Sigmoid colon (tissue), 6 donors: ENCODE measurements at regions not wholly inside any gene's neighbourhood (a gene's known extent, or its start where the extent isn't known, plus 50 kb on each side); places are given as distances from the start of the nearest gene placed in this dataset.

Source experiments
- DNase-seq: peaks from one replicate; pipeline ENCODE4 v3.0.0-alpha.2; 2019
- H3K27ac ChIP-seq, 4 donors: fragments of 200-600 bp; sonication (generic); one replicate each; pipeline ENCODE4 v1.5.1; 2016 to 2019; ENCODE audit warnings: mild to moderate bottlenecking in 1 of 4
- H3K27me3 ChIP-seq, 3 donors: fragments of 200-600 bp; sonication (generic); one replicate each; pipeline ENCODE4 v1.5.1; 2019; ENCODE audit warnings: mild to moderate bottlenecking in 1 of 3
- H3K36me3 ChIP-seq, 4 donors: fragments of 200-600 bp; sonication (generic); one replicate each; pipeline ENCODE4 v1.5.1; 2016 to 2019
- H3K4me1 ChIP-seq, 4 donors: fragments of 200-600 bp; sonication (generic); one replicate each; pipeline ENCODE4 v1.5.1; 2017 to 2019
- H3K4me3 ChIP-seq, 4 donors: fragments of 200-600 bp; sonication (generic); one replicate each; pipeline ENCODE4 v1.5.1; 2017 to 2019; ENCODE audit warnings: mild to moderate bottlenecking in 2 of 4, moderate library complexity in 1 of 4
- H3K9me3 ChIP-seq, 4 donors: fragments of 200-600 bp in 3 of 4; sonication (generic) in 3 of 4; one replicate each; pipeline versions ENCODE4 v1.5.1 to v1.6.1; 2013 to 2019
- CTCF ChIP-seq, 4 experiments: fragments of 450-650 bp in 3 of 4; fragments of 200-600 bp in 1 of 4; IDR thresholded peaks; one replicate each; pipeline ENCODE4 v1.5.1; 2016 to 2019; ENCODE audit warnings: antibody characterized with exemption in 4 of 4, mild to moderate bottlenecking in 3 of 4, moderate library complexity in 2 of 4
- EP300 ChIP-seq, 4 donors: sonication (generic); formaldehyde crosslinking; IDR thresholded peaks; one replicate each; pipeline ENCODE4 v1.6.1; 2017; ENCODE audit warnings: antibody characterized with exemption in 4 of 4
- POLR2A ChIP-seq, 2 donors: fragments of 450-650 bp; IDR thresholded peaks; one replicate each; pipeline ENCODE4 v1.6.1; 2016; ENCODE audit warnings: antibody characterized with exemption in 2 of 2, mild to moderate bottlenecking in 2 of 2, moderate library complexity in 2 of 2
- POLR2AphosphoS5 ChIP-seq, 4 donors: sonication (generic); formaldehyde crosslinking; IDR thresholded peaks; one replicate each; pipeline ENCODE4 v1.6.1; 2017; ENCODE audit warnings: antibody characterized with exemption in 4 of 4
- WGBS, 2 donors: extraction: QIAGEN DNeasy Blood & Tissue Kit; methylation state at CpG; one replicate each; pipeline ENCODE4 v1.1.7; 2013; 5-methylcytosine and 5-hydroxymethylcytosine counted together
- intact Hi-C: fragments of 100-400 bp; cut with DNase I; formaldehyde crosslinking; loops from one replicate; pipeline ENCODE4 v1.15.1; 2023
- donor health status: healthy with polysubstance abuse.
- donor health status: healthy.

- Histone ChIP-seq H3K4me1 (no peaks in the 10 kb centered on the region), H3K36me3 (no peaks in the 10 kb centered on the region), H3K27ac (no peak overlapping the region), H3K9me3 (no peaks in the 10 kb centered on the region), H3K27me3 (peaks cover 0 to 15% (median 0%) of the 10 kb centered on the region in 3 donors), H3K4me3 (no peak overlapping the region)
- TF ChIP-seq CTCF (IDR thresholded peaks at IDR 0.05) (no peak), POLR2A (IDR thresholded peaks at IDR 0.05) (no peak), EP300 (IDR thresholded peaks at IDR 0.05) (no peak), POLR2AphosphoS5 (IDR thresholded peaks at IDR 0.05) (no peak)
- intact Hi-C loops, result no loop called here
- WGBS, 2 donors, result 91% methylated on average over 7 of the region's 7 CpGs
- no peak for DNase-seq
Observed at GRCh38 chr21:38036016-38036415, 119.8 kb upstream of the KCNJ6 start.

- H3K9me3 ChIP-seq, result no peaks in the 10 kb centered on the region
- no peak overlapping the region for H3K4me3 ChIP-seq
- 39 to 54% methylated on average over 3 of the region's 3 CpGs for WGBS, 2 donors
- TF ChIP-seq CTCF (IDR thresholded peaks at IDR 0.05), result no peak
- TF ChIP-seq EP300 (IDR thresholded peaks at IDR 0.05), result no peak
- no peak for TF ChIP-seq POLR2AphosphoS5 (IDR thresholded peaks at IDR 0.05)
- TF ChIP-seq POLR2A (IDR thresholded peaks at IDR 0.05), result no peak
- H3K27me3 ChIP-seq, result peaks cover 0 to 15% (median 0%) of the 10 kb centered on the region in 3 donors
- no peaks in the 10 kb centered on the region for H3K4me1 ChIP-seq
- no peak for DNase-seq
- H3K36me3 ChIP-seq, result no peaks in the 10 kb centered on the region
- intact Hi-C loops, result no loop called here
- H3K27ac ChIP-seq, result no peak overlapping the region
Observed at GRCh38 chr21:38037416-38037815, 121.2 kb upstream of the KCNJ6 start.

- Histone ChIP-seq H3K27me3 (peaks cover 0 to 8% (median 0%) of the 10 kb centered on the region in 3 donors), H3K4me3 (no peak overlapping the region), H3K4me1 (no peaks in the 10 kb centered on the region), H3K36me3 (no peaks in the 10 kb centered on the region), H3K27ac (no peak overlapping the region), H3K9me3 (no peaks in the 10 kb centered on the region)
- intact Hi-C loops, result no loop called here
- 57 to 74% methylated on average over 6 of the region's 6 CpGs for WGBS, 2 donors
- DNase-seq, result no peak
- TF ChIP-seq POLR2AphosphoS5 (IDR thresholded peaks at IDR 0.05), result no peak
- TF ChIP-seq POLR2A (IDR thresholded peaks at IDR 0.05), result no peak
- no peak for TF ChIP-seq EP300 (IDR thresholded peaks at IDR 0.05)
- TF ChIP-seq CTCF (IDR thresholded peaks at IDR 0.05), result no peak
Observed at GRCh38 chr21:38039369-38039768, 123.1 kb upstream of the KCNJ6 start.

GRCh38 chr21:38039841-38040240 lies 123.6 kb upstream of the KCNJ6 start:
- H3K4me1 ChIP-seq, result no peaks in the 10 kb centered on the region
- peaks cover 0 to 4% (median 0%) of the 10 kb centered on the region in 3 donors for H3K27me3 ChIP-seq
- H3K4me3 ChIP-seq, result no peak overlapping the region
- no peaks in the 10 kb centered on the region for H3K9me3 ChIP-seq
- H3K27ac ChIP-seq, result no peak overlapping the region
- no peak for DNase-seq
- intact Hi-C loops, result no loop called here
- no peak for TF ChIP-seq POLR2AphosphoS5 (IDR thresholded peaks at IDR 0.05)
- TF ChIP-seq EP300 (IDR thresholded peaks at IDR 0.05), result no peak
- TF ChIP-seq POLR2A (IDR thresholded peaks at IDR 0.05), result no peak
- TF ChIP-seq CTCF (IDR thresholded peaks at IDR 0.05), result no peak
- H3K36me3 ChIP-seq, result no peaks in the 10 kb centered on the region

GRCh38 chr21:38041493-38041892 lies 125.2 kb upstream of the KCNJ6 start:
- no peak for DNase-seq
- TF ChIP-seq POLR2A (IDR thresholded peaks at IDR 0.05) (no peak), EP300 (IDR thresholded peaks at IDR 0.05) (no peak), CTCF (IDR thresholded peaks at IDR 0.05) (no peak), POLR2AphosphoS5 (IDR thresholded peaks at IDR 0.05) (no peak)
- intact Hi-C loops, result no loop called here

More at GRCh38 chr21:38041493-38041892, 125.2 kb upstream of the KCNJ6 start:
- H3K27ac ChIP-seq, result no peak overlapping the region
- H3K9me3 ChIP-seq, result no peaks in the 10 kb centered on the region
- WGBS, 2 donors, result 47 to 59% methylated on average over 6 of the region's 6 CpGs
- H3K4me1 ChIP-seq, result no peaks in the 10 kb centered on the region
- H3K4me3 ChIP-seq, result no peak overlapping the region
- H3K27me3 ChIP-seq, result no peaks in the 10 kb centered on the region
- no peaks in the 10 kb centered on the region for H3K36me3 ChIP-seq
